ENCODE measurements at regions not wholly inside any gene's neighbourhood (a gene's known extent, or its start where the extent isn't known, plus 50 kb on each side); places are given as distances from the start of the nearest gene placed in this dataset.
"Not testable (repeated sequence)": the region's sequence is repeated elsewhere in the genome, so short reads cannot be mapped to it uniquely, and the experiment has no call there.

DNA sequence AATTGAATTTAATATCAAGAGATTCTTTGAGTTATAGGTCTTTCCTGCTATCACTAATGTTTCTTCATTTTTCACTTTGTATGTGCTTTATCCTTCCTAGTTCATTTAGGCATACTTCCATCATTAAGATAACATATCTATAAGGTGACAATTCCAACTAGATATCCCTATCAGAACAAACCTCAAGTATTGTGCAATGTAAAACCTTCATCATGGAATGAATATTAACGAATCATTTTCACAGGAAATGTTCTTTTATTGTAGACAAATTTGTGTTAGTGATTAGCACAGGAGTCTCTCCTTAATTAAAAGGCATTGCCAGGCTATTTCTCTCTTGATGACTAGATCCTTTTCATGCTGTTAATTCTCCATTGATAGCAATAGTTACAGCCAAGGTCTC is 236.5 kb upstream of the MME start:
- in situ Hi-C loops (cut with MboI; ENCODE audit: low pct_unique_long_range_greater_than_20kb, low sequenced_read_pairs, unreplicated experiment): no loop called here
- no peak for DNase-seq (ENCODE audit: low spot score)
- no peak for TF ChIP-seq CTCF (IDR thresholded peaks at IDR 0.05; ENCODE audit: extremely low read depth, insufficient read depth, missing control alignments)

DNA sequence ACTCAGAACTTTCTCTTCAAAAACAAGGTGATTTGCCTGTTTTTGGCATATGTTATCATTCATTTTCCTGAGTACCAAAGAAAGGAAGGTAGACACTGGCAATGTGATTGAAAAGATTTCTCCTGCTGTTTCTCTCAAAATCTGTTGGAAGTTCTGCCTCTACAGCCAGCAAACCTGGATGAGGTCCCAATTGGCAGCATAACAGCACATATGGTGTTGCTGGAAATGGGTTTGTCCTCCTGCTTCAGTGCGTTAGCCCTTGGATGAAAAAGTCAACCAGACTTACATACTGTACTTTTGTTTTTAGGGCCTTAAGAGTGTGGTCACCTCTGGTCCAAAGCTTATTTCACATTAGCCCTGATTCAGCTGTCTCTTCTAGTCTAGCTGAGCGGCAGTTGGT is 237.6 kb upstream of the MME start:
- no peak for TF ChIP-seq CTCF (IDR thresholded peaks at IDR 0.05; ENCODE audit: extremely low read depth, insufficient read depth, missing control alignments)
- in situ Hi-C loops (cut with MboI; ENCODE audit: low pct_unique_long_range_greater_than_20kb, low sequenced_read_pairs, unreplicated experiment): no loop called here
- DNase-seq (ENCODE audit: low spot score): no peak

- DNase-seq (ENCODE audit: low spot score): no peak
- no peak for TF ChIP-seq CTCF (IDR thresholded peaks at IDR 0.05; ENCODE audit: extremely low read depth, insufficient read depth, missing control alignments)
- in situ Hi-C loops (cut with MboI; ENCODE audit: low pct_unique_long_range_greater_than_20kb, low sequenced_read_pairs, unreplicated experiment): no loop called here
Observed at GRCh38 chr3:154835639-154836038, 244.5 kb upstream of the MME start.

DNA sequence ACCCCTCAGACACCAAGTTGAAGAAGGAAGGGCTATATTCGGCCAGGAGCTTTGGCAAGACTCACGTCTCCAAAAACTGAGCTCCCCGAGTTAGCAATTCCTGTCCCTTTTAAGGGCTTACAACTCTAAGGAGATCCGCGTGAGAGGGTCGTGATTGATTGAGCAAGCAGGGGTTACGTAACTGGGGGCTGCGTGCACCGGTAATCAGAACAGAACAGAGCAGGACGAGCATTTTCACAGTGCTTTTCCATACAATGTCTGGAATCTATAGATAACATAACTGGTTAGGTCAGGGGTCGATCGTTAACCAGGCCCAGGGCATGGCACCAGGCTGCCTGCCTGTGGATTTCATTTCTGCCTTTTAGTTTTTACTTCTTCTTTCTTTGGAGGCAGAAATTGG is 245.3 kb upstream of the MME start:
- in situ Hi-C loops (cut with MboI; ENCODE audit: low pct_unique_long_range_greater_than_20kb, low sequenced_read_pairs, unreplicated experiment); DNase-seq (ENCODE audit: low spot score): not testable (repeated sequence)

DNA sequence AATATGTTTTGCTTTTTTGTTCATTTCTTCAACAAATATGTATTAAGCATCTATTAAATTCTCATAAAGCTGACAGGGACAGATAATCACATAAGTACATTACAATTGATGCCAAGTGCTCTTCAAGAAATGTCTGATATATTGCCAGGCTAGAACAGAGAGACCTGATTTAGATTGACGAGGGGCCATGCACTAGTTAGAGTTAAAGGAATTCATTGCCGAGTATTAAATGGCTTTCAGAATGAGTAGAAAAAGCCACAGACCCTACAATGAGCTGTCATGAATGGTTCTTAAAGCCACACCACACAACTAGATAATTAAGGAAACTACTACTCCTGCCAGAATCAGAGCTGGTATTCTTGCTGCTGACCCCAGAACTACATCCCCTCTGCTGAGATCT is 250.2 kb upstream of the MME start:
- in situ Hi-C loops (cut with MboI; ENCODE audit: low pct_unique_long_range_greater_than_20kb, low sequenced_read_pairs, unreplicated experiment): no loop called here
- TF ChIP-seq CTCF (IDR thresholded peaks at IDR 0.05; ENCODE audit: extremely low read depth, insufficient read depth, missing control alignments): no peak

DNA sequence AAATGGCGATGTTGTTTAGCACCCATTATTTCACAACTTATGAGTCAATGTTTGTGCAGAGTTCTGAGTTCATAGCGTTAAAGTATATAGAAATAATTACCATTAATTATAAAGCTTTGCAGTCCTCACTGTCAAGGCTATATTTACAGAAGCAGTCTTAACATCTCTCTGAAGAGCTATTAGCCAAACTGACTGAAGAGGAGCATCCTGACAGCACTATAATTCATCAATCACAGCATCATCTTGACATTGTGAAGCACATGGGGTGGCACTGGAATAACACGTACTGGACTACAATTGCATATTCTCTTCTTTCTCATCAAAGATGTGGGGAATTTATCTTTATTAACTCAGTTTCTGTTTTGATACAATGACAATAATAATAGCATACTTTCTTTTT is 260.6 kb upstream of the MME start:
- no peak for DNase-seq (ENCODE audit: low spot score)
- in situ Hi-C loops (cut with MboI; ENCODE audit: low pct_unique_long_range_greater_than_20kb, low sequenced_read_pairs, unreplicated experiment): no loop called here
- TF ChIP-seq CTCF (IDR thresholded peaks at IDR 0.05; ENCODE audit: extremely low read depth, insufficient read depth, missing control alignments): no peak

More for the DNA sequence above, 250.2 kb upstream of the MME start:
- no peak for DNase-seq (ENCODE audit: low spot score)

DNA sequence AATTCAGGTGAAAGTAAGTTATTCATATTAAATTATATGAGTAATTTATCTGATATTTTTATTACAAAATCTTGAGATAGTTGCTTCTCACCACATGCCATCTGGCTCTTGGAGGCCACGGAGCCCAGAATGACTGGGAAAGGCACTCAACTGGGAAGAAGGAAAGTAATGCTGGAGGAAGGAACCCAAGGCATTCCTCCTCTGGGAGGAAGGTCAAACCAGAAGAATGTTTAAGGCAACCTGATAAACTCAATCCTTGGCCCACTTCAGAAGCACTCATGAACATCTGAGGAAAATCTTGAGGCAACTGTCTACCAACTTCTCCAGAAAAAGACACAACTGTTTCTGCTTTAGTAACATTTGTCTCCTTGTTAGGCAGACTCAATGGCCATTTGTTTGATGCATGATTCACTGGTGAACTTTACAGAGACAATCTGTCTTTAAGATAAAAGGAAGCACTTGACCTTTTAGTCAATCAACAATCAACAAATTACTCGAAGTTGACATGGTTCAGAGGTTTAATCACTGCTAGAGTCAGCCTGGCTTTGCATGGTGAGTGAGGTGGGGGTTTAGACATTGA is 261.4 kb upstream of the MME start:
- in situ Hi-C loops (cut with MboI; ENCODE audit: low pct_unique_long_range_greater_than_20kb, low sequenced_read_pairs, unreplicated experiment): no loop called here
- TF ChIP-seq CTCF (IDR thresholded peaks at IDR 0.05; ENCODE audit: extremely low read depth, insufficient read depth, missing control alignments): no peak
- DNase-seq (ENCODE audit: low spot score): no peak

- in situ Hi-C loops (cut with MboI; ENCODE audit: low pct_unique_long_range_greater_than_20kb, low sequenced_read_pairs, unreplicated experiment): not testable (repeated sequence)
Observed at GRCh38 chr3:154810017-154810416, 270.1 kb upstream of the MME start.

More at GRCh38 chr3:154810017-154810416, 270.1 kb upstream of the MME start:
- DNase-seq (ENCODE audit: low spot score): not testable (repeated sequence)
